Mesenteric fat pad (tissue), 1 donor: ENCODE measurements at regions not wholly inside any gene's neighbourhood (a gene's known extent, or its start where the extent isn't known, plus 50 kb on each side); places are given as distances from the start of the nearest gene placed in this dataset.

Experiments used
- DNase-seq: peaks from one replicate; pipeline ENCODE4 v3.0.0-alpha.2; 2020; ENCODE audit warnings: low spot score
- donor health status: DM: yes; HTN: yes; CAD: no.

DNA sequence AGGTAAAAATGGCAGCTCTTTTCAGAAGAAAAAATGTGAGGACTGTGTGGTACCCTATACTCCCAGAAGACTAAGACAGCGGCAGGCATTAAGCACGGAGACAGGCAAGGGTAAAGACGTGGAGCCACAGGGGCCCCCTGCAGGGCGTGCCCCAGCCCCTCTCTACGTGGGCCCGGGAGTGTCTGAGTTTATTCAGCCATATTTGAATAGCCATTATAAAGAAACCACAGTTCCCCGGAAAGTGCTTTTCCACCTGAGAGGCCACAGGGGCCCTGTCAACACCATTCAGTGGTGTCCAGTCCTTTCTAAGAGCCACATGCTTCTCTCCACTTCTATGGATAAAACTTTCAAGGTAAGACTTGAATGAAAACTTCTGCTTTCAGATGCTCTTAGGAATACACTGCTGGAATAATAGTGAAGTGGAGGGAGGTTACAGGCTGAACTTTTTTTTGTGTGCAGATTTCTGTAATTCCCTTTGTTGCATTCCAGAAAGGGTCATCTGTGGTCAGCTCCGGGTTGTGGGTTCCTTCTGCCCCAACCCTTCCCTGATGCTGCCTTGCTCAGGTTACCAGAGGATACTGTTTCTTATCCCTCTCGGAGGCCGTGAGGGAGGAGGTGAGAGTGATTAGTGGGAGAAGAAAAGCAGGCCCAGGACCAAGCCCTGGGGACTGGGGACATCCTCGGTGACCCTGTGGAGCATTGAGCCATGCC is 58.4 kb downstream of the SLC25A47 start:
- DNase-seq = no peak

GRCh38 chr14:100382106-100382455 is 58.9 kb downstream of the SLC25A47 start:
- no peak for DNase-seq

- DNase-seq = no peak
These were observed 60.6 kb downstream of the SLC25A47 start for GRCh38 chr14:100383727-100384158.

DNA sequence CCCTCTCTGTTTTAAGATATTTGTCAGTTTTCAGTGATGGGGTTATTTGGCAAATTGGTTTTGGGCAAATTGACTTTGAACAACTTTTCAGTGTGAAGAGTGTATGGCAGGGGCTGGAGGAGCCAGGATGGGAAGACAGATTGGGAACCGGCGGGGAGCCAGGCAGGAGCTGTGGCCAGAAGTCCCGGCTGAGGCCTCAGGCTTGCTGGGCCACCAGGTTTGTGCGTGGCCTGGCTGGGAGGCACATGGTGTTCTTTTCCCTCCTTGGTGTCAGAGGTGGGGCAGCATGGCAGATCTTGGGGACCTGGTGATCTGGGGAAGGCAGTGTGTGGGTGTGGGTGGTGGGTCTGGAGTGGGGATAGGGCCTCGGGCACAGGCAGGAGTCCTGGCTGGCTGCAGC is 61.1 kb downstream of the SLC25A47 start:
- no peak for DNase-seq

GRCh38 chr14:100384819-100385813 is 62.0 kb downstream of the SLC25A47 start:
- no peak for DNase-seq

- DNase-seq = no peak
These were observed 63.0 kb downstream of the SLC25A47 start for GRCh38 chr14:100386121-100386520.

- DNase-seq = no peak
These were observed 63.7 kb downstream of the SLC25A47 start for GRCh38 chr14:100386846-100387245.

DNA sequence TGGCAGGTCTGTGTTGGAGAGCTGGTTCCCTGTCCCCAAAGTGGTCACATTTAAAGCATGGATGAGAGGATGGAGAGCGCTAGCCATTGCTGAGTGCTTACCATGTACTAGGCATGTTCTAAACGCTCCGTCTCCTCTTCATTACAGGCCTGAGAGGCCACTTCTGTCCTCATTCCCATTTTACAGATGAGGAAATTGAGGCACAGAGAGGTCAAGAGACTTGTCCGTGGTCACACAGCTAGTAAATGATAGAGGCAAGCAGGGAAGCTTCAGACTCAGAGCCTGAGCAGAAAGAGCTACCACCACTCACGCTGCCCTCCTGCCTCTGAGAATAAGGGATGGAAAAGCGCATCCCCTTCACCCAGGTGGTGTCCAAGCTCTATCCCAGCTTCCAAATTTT is 64.3 kb downstream of the SLC25A47 start:
- DNase-seq = no peak

GRCh38 chr14:100388103-100389054 is 65.2 kb downstream of the SLC25A47 start:
- DNase-seq = no peak

DNA sequence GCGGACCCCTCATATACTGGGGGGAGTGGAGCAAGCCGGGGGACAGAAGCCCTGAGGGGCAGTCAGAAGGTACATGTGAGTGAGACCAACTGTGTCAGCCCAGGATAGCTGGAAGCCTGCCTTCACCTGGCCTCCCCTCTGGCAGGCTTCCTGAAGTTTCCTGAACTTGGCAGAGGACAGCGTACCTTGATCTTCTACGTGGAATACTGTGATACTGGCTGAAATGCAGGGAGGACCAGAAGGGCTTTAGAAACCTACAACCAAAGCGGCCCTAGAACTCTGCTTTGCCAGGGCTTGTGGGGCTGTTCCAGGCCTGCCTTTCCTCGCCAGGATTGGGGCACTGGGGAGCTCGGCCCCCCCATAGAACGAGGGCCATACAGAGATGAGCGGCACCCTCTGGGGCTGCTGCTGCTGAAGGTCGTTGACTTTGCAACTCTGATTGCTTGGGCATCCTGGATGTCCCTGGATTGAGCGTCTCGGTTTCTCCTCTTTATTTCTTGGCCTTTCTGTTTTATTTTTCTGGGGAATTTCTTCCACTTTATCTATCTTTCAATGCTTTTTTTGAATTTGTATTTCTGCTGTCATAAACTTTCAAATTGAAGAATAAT is 66.5 kb downstream of the SLC25A47 start:
- no peak for DNase-seq

DNA sequence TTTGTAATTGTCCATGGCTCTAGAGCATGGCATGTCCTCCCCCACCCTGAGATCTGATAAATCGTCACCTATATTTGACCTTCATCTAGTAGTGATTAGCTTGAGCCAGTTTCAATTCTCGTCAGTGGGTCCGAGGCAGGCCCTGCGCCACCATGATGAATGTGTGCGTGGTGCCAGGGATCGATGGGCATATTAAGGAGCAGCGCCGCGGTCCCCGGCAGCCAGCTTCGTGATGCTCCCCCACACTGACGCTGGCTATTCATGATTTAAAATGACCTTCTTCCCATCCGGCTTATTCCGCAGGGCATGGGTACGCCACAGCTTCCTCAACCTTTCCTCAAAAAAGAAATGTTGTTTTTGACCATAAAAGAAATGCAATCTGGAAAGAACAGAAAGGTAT is 68.0 kb downstream of the SLC25A47 start:
- DNase-seq = no peak

DNA sequence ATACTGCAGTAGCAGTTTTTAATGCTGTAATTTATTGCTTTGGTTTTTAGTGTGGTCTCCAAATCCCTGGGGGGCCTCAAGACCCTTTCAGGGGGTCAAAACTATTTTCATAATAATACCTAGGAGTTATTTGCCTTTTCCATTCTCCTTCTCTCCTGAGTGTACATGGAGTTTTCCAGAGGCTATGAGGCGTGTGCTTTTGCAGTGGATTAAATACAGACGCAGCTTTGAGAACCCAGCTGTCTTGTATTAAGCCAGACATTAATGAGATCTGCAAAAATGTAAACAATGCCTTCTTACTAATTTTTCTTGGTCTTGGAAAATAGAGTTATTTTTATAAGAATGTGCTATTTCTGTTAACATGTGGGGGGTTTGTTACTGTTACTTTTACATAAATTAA is 68.6 kb downstream of the SLC25A47 start:
- DNase-seq = no peak

DNA sequence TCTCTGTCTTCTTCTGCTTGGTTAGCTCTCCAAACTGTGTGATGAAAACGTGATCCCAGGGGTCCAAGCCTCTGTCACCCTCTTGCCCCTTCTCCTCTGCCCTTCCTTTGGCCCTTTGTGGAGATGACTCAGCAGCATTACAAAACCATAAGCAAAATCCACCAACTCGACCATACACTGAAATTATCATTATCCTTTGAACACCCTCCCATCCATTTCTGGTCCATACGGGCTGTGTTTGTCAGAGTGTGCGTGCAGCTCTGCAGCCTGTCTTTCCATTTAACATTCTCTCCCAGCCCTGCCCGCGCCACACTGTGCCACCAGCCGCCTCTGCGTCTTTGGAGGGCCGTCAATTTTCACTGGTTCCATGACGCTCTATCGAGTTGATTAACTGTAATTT is 69.2 kb downstream of the SLC25A47 start:
- no peak for DNase-seq

- DNase-seq = no peak
These were observed 70.2 kb downstream of the SLC25A47 start for GRCh38 chr14:100393362-100393761.

- no peak for DNase-seq
These were observed 71.0 kb downstream of the SLC25A47 start for GRCh38 chr14:100393906-100394732.

DNA sequence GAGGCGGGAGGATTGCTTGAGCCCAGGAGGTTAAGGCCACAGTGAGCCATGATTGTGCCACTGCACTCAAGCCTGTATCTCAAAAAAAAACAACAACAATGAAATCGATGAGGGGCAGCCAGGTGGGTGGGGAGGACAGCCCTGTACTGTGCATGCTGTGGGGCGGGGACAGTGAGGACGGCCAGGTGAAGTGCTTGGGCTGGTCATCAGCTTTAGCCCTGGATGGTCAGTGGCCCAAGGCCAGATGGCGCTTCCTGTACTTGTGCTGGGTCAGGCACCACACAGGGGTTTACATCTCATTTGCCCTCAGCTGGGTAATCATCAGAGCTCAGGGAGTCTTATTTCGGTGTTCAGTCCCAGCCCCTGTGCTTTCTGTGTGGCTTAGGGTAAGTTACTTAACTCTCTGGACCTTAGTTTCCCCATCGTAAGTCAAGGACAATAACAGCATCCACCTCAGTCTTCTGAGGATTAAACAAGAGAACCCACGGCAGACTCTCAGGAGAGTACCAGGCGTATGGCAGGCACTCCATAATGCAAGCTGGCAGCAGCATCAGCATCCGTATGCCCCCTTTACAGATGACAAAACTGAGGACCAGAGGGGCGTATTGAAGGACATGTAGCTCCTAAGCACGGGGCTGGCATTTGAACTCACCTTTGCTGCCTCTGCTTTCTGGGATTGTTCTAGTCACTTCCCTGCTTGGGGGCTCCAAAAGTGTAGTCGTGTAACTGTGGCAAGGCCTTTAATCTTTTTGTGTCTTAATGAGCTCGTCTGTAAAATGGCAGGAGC is 71.9 kb downstream of the SLC25A47 start:
- DNase-seq = no peak

DNA sequence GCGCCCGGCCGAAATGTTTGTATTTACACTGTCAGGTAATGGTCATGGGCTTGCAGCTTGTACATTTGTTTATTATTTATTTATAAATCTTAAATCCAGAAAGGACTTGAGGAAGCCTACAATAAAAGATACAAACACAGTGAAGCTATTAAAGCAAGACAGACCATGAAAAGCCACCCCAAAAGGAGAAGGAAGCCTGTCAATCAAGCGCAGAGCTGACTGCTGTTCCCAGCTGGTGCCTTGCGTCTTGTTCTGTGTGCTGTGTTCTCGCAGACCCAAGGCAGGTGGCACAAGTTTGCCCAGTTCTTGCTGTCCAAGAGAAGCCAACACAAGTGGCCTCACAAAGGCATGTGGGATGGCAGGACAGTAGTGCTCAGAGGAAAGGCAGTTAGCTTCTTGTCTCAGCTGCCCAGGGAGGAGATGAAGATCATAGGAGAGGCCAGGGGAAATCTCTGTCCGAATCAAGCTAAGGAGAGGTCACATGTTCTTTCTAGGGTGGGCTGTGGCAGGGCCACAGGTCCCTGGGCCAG is 73.2 kb downstream of the SLC25A47 start:
- DNase-seq = no peak

- no peak for DNase-seq
These were observed 73.9 kb downstream of the SLC25A47 start for GRCh38 chr14:100397005-100397404.

- no peak for DNase-seq
These were observed 74.9 kb downstream of the SLC25A47 start for GRCh38 chr14:100398044-100398443.
